ENCODE measurements at regions not wholly inside any gene's neighbourhood (a gene's known extent, or its start where the extent isn't known, plus 50 kb on each side); places are given as distances from the start of the nearest gene placed in this dataset.

GRCh38 chr6:48893048-48893447, 570.0 kb downstream of the MMUT start:
- DNase-seq, result no peak
- Histone ChIP-seq H3K36me3 (no peaks in the 10 kb centered on the region), H3K4me3 (no peak overlapping the region), H3K4me1 (no peaks in the 10 kb centered on the region), H3K9me3 (no peaks in the 10 kb centered on the region), H3K27ac (no peak overlapping the region), H3K27me3 (no peaks in the 10 kb centered on the region)
- TF ChIP-seq, protein P1, sequence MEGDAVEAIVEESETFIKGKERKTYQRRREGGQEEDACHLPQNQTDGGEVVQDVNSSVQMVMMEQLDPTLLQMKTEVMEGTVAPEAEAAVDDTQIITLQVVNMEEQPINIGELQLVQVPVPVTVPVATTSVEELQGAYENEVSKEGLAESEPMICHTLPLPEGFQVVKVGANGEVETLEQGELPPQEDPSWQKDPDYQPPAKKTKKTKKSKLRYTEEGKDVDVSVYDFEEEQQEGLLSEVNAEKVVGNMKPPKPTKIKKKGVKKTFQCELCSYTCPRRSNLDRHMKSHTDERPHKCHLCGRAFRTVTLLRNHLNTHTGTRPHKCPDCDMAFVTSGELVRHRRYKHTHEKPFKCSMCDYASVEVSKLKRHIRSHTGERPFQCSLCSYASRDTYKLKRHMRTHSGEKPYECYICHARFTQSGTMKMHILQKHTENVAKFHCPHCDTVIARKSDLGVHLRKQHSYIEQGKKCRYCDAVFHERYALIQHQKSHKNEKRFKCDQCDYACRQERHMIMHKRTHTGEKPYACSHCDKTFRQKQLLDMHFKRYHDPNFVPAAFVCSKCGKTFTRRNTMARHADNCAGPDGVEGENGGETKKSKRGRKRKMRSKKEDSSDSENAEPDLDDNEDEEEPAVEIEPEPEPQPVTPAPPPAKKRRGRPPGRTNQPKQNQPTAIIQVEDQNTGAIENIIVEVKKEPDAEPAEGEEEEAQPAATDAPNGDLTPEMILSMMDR (IDR thresholded peaks at IDR 0.05), result no peak
- intact Hi-C loops (cut with DNase I; ENCODE audit: low total_unique reads), result no loop called here

DNA sequence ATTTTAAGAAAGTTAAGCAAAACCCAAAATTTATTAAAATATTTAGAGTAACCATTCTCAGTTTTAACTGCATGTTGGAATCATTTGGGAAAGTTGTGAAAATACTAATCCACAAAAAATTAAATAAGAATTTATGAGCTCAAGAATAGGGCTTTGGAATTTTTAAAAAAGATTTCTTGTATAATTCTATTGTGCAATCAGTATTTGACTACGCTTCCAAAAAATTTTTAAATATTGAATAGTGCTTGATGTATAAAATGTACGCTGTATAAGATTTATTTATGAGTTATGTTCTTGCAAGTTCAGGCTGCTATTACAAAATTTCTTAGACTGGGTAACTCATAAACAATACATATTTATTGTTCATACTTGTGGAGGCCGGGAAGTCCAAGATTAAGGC, 571.7 kb downstream of the MMUT start:
- Histone ChIP-seq H3K9me3 (no peaks in the 10 kb centered on the region), H3K4me1 (no peaks in the 10 kb centered on the region), H3K27ac (no peak overlapping the region), H3K36me3 (no peaks in the 10 kb centered on the region), H3K4me3 (no peak overlapping the region), H3K27me3 (no peaks in the 10 kb centered on the region)
- TF ChIP-seq, protein P1 (IDR thresholded peaks at IDR 0.05), result no peak
- intact Hi-C loops (cut with DNase I; ENCODE audit: low total_unique reads), result no loop called here
- no peak for DNase-seq

DNA sequence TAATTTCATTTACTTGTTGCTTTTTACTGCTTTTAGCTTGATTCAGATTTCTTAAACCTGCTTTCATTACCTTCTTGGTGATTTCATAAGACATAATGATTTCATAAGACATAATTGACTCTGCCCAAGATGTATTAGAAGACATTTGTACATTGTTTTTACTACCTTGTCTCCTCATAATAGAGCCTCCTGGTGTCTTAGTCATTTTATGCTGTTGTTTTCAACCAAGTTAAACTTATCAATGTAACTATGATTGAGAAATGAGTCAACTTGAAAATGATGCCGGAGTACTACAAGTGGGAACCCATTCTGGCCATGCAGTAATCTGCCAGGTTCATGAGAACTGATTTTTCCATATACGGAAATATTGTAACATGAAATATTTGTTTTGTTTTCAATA, 573.6 kb downstream of the MMUT start:
- H3K27me3 ChIP-seq, result no peaks in the 10 kb centered on the region
- TF ChIP-seq, protein P1 (IDR thresholded peaks at IDR 0.05), result no peak
- no peak overlapping the region for H3K4me3 ChIP-seq
- no peaks in the 10 kb centered on the region for H3K9me3 ChIP-seq
- intact Hi-C loops (cut with DNase I; ENCODE audit: low total_unique reads), result no loop called here
- no peak for DNase-seq
- no peaks in the 10 kb centered on the region for H3K4me1 ChIP-seq
- H3K27ac ChIP-seq, result no peak overlapping the region
- no peaks in the 10 kb centered on the region for H3K36me3 ChIP-seq

DNA sequence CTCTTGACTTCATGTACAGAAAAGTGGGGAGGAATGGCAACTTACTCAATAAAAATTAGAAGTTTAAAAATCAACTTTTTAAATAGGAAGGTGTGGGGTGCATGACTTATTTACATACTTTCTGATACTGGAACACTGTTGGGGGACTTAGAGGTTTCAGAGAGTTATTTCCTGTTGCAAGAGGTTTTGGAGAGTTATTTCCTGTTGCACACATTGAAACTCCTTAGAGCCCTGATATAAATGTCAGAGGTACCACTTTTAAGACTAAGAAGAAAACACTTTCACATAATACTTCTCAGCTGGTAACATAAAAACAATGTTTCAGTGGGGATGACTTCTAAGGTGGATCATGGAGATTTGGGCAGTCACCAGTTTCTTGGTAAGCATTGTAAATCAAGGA, 579.9 kb downstream of the MMUT start:
- DNase-seq, result no peak
- no peak overlapping the region for H3K27ac ChIP-seq
- H3K9me3 ChIP-seq, result no peaks in the 10 kb centered on the region
- no peaks in the 10 kb centered on the region for H3K27me3 ChIP-seq
- intact Hi-C loops (cut with DNase I; ENCODE audit: low total_unique reads), result no loop called here
- no peaks in the 10 kb centered on the region for H3K36me3 ChIP-seq
- no peak overlapping the region for H3K4me3 ChIP-seq
- TF ChIP-seq, protein P1 (IDR thresholded peaks at IDR 0.05), result no peak
- H3K4me1 ChIP-seq, result no peaks in the 10 kb centered on the region

DNA sequence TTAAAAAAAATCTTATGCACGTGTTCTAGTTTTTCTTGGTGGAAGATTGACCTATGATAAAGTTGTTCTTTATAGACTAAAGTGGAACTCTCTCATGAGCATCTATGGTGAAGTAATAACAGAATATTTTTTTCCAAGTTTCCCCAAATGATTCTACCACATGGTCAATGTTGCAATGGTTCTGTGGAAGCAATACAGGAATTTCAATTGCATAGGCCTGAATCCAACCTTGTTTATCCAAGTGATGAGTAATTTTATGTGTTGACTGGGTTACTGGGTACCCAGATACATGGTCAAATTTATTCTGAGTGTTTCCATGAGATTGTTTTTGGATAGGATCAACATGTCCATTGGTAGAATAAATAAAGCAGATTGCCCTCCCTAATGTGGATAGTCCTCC, 581.5 kb downstream of the MMUT start:
- TF ChIP-seq, protein P1 (IDR thresholded peaks at IDR 0.05), result no peak

GRCh38 chr6:48869595-48869994, 593.5 kb downstream of the MMUT start:
- Histone ChIP-seq H3K36me3 (no peaks in the 10 kb centered on the region), H3K4me1 (no peaks in the 10 kb centered on the region), H3K27me3 (no peaks in the 10 kb centered on the region), H3K27ac (no peak overlapping the region), H3K9me3 (no peaks in the 10 kb centered on the region), H3K4me3 (no peak overlapping the region)
- TF ChIP-seq, protein P1 (IDR thresholded peaks at IDR 0.05), result no peak
- no peak for DNase-seq
- intact Hi-C loops (cut with DNase I; ENCODE audit: low total_unique reads), result no loop called here

More for the DNA sequence above, 581.5 kb downstream of the MMUT start:
- no peaks in the 10 kb centered on the region for H3K4me1 ChIP-seq
- intact Hi-C loops (cut with DNase I; ENCODE audit: low total_unique reads), result no loop called here
- H3K27me3 ChIP-seq, result no peaks in the 10 kb centered on the region
- H3K9me3 ChIP-seq, result no peaks in the 10 kb centered on the region
- no peak overlapping the region for H3K27ac ChIP-seq
- no peak for DNase-seq
- H3K4me3 ChIP-seq, result no peak overlapping the region
- no peaks in the 10 kb centered on the region for H3K36me3 ChIP-seq
